ENCODE measurements at regions not wholly inside any gene's neighbourhood (a gene's known extent, or its start where the extent isn't known, plus 50 kb on each side); places are given as distances from the start of the nearest gene placed in this dataset.

DNA sequence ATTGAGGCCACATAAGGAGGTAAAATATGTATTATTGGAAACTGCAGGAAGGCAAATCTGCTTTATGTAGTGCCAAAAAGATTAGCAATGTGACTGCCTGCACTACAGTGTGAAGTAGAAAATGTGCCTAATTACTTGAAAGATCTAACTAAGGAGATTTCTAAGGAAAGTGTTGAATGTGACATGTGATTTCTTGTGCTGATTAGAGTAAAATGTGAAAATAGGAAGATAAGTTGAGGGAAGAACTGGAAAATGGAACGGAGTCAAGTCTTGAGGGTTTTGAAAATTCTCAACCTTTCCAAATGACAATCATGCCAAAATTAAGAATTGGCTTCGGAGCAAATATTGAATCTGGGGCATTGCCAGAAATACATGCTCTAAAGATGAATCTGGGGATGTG, 209.5 kb upstream of the SPOCK3 start:
- no peak overlapping the region for H3K4me3 ChIP-seq (ENCODE audit: low read depth, low read length, poor library complexity, severe bottlenecking)
- no peaks in the 10 kb centered on the region for H3K36me3 ChIP-seq (ENCODE audit: insufficient read depth, low read length)
- TF ChIP-seq, protein P1, sequence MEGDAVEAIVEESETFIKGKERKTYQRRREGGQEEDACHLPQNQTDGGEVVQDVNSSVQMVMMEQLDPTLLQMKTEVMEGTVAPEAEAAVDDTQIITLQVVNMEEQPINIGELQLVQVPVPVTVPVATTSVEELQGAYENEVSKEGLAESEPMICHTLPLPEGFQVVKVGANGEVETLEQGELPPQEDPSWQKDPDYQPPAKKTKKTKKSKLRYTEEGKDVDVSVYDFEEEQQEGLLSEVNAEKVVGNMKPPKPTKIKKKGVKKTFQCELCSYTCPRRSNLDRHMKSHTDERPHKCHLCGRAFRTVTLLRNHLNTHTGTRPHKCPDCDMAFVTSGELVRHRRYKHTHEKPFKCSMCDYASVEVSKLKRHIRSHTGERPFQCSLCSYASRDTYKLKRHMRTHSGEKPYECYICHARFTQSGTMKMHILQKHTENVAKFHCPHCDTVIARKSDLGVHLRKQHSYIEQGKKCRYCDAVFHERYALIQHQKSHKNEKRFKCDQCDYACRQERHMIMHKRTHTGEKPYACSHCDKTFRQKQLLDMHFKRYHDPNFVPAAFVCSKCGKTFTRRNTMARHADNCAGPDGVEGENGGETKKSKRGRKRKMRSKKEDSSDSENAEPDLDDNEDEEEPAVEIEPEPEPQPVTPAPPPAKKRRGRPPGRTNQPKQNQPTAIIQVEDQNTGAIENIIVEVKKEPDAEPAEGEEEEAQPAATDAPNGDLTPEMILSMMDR (IDR thresholded peaks at IDR 0.05; ENCODE audit: low read length), result no peak
- no peak for TF ChIP-seq EZH2 (IDR thresholded peaks at IDR 0.05; ENCODE audit: borderline replicate concordance, low read length)
- H3K9ac ChIP-seq (ENCODE audit: low read length), result no peak overlapping the region
- no peaks in the 10 kb centered on the region for H3K9me2 ChIP-seq (ENCODE audit: low read depth, low read length)
- no peaks in the 10 kb centered on the region for H4K20me1 ChIP-seq (ENCODE audit: insufficient read depth, low read length)
- H2AFZ ChIP-seq (ENCODE audit: low read length), result no peak overlapping the region
- no peaks in the 10 kb centered on the region for H3K27me3 ChIP-seq (ENCODE audit: insufficient read depth, low read length)
- H3K79me2 ChIP-seq (ENCODE audit: insufficient read depth, low read length), result no peaks in the 10 kb centered on the region
- no peak overlapping the region for H3K4me2 ChIP-seq (ENCODE audit: low read length)
- no peaks in the 10 kb centered on the region for H3K9me3 ChIP-seq (ENCODE audit: low read length)
- H3K27ac ChIP-seq (ENCODE audit: low read depth, low read length, poor library complexity, severe bottlenecking), result no peak overlapping the region
- no peaks in the 10 kb centered on the region for H3F3A ChIP-seq (ENCODE audit: insufficient read depth, low read length)
- no peaks in the 10 kb centered on the region for H3K4me1 ChIP-seq (ENCODE audit: insufficient read depth, low read length, severe bottlenecking)

DNA sequence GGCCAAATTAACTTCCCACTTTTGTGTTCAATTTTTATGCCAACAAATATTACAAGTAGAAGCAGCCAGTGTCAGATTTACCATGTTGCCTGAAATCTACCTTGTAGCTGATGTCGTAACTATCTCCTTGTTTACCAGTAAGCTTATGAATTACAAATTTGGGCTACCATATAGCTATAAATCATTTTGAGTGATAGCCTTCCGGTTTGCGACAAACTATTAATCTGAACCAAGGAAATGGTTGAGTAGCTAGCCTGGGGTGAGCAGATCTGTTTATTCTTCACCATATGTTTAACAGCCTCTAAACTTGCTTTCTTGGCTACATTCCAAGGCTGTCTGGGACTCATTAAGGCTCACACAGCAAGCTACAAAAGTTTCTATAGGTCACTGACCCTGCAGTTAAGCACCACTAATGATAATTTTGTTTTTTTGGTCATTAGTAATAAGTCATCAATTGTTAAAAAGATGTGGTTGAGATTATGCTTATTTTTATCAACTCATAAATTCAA, 218.7 kb upstream of the SPOCK3 start:
- H3F3A ChIP-seq (ENCODE audit: insufficient read depth, low read length), result no peaks in the 10 kb centered on the region
- H3K9ac ChIP-seq (ENCODE audit: low read length), result no peak overlapping the region
- no peak overlapping the region for H3K27ac ChIP-seq (ENCODE audit: low read depth, low read length, poor library complexity, severe bottlenecking)
- H3K27me3 ChIP-seq (ENCODE audit: insufficient read depth, low read length), result no peaks in the 10 kb centered on the region
- H3K36me3 ChIP-seq (ENCODE audit: insufficient read depth, low read length), result no peaks in the 10 kb centered on the region
- H2AFZ ChIP-seq (ENCODE audit: low read length), result no peak overlapping the region
- H4K20me1 ChIP-seq (ENCODE audit: insufficient read depth, low read length), result no peaks in the 10 kb centered on the region
- H3K4me3 ChIP-seq (ENCODE audit: low read depth, low read length, poor library complexity, severe bottlenecking), result no peak overlapping the region
- no peaks in the 10 kb centered on the region for H3K9me3 ChIP-seq (ENCODE audit: low read length)
- no peaks in the 10 kb centered on the region for H3K9me2 ChIP-seq (ENCODE audit: low read depth, low read length)
- no peaks in the 10 kb centered on the region for H3K79me2 ChIP-seq (ENCODE audit: insufficient read depth, low read length)
- TF ChIP-seq, protein P1 (IDR thresholded peaks at IDR 0.05; ENCODE audit: low read length), result no peak
- TF ChIP-seq EZH2 (IDR thresholded peaks at IDR 0.05; ENCODE audit: borderline replicate concordance, low read length), result no peak
- no peaks in the 10 kb centered on the region for H3K4me1 ChIP-seq (ENCODE audit: insufficient read depth, low read length, severe bottlenecking)
- H3K4me2 ChIP-seq (ENCODE audit: low read length), result no peak overlapping the region

DNA sequence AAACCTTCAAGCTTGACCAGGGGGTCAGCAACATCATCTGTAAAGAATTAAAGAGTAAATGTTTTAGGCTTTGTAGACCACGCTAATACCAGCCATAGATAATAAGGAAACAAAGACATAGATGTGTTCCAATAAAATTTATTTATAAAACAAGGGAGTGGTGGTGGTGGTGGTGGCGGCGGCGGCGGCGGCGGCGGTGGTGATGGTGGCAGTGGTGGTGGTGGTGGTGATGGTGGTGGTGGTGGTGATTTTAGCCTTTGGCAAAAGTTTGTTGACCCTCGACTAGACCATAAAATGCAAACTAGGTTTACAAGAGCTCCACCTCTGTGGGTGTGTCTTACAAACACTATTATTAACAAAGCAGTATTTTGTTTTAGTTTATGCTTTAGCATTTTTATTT, 222.3 kb upstream of the SPOCK3 start:
- Histone ChIP-seq H3K4me1 (ENCODE audit: insufficient read depth, low read length, severe bottlenecking) (no peaks in the 10 kb centered on the region), H3F3A (ENCODE audit: insufficient read depth, low read length) (no peaks in the 10 kb centered on the region), H3K4me3 (ENCODE audit: low read depth, low read length, poor library complexity, severe bottlenecking) (no peak overlapping the region), H3K9me2 (ENCODE audit: low read depth, low read length) (no peaks in the 10 kb centered on the region), H3K9me3 (ENCODE audit: low read length) (no peaks in the 10 kb centered on the region), H4K20me1 (ENCODE audit: insufficient read depth, low read length) (no peaks in the 10 kb centered on the region), H2AFZ (ENCODE audit: low read length) (no peak overlapping the region), H3K9ac (ENCODE audit: low read length) (no peak overlapping the region), H3K27ac (ENCODE audit: low read depth, low read length, poor library complexity, severe bottlenecking) (no peak overlapping the region), H3K36me3 (ENCODE audit: insufficient read depth, low read length) (no peaks in the 10 kb centered on the region), H3K4me2 (ENCODE audit: low read length) (no peak overlapping the region), H3K27me3 (ENCODE audit: insufficient read depth, low read length) (no peaks in the 10 kb centered on the region), H3K79me2 (ENCODE audit: insufficient read depth, low read length) (no peaks in the 10 kb centered on the region)
- TF ChIP-seq EZH2 (IDR thresholded peaks at IDR 0.05; ENCODE audit: borderline replicate concordance, low read length), result no peak
- TF ChIP-seq, protein P1 (IDR thresholded peaks at IDR 0.05; ENCODE audit: low read length), result no peak
